HG02571 (cell line): ENCODE measurements at regions not wholly inside any gene's neighbourhood (a gene's known extent, or its start where the extent isn't known, plus 50 kb on each side); places are given as distances from the start of the nearest gene placed in this dataset.
"Not testable (repeated sequence)": the region's sequence is repeated elsewhere in the genome, so short reads cannot be mapped to it uniquely, and the experiment has no call there.

Experiments used
- ATAC-seq: cut with Tn5 transposase; IDR thresholded peaks from one replicate; pipeline ENCODE4 v1.9.1; 2021; ENCODE audit warnings: mild to moderate bottlenecking, moderate library complexity; ENCODE audit not compliant: unreplicated experiment

DNA sequence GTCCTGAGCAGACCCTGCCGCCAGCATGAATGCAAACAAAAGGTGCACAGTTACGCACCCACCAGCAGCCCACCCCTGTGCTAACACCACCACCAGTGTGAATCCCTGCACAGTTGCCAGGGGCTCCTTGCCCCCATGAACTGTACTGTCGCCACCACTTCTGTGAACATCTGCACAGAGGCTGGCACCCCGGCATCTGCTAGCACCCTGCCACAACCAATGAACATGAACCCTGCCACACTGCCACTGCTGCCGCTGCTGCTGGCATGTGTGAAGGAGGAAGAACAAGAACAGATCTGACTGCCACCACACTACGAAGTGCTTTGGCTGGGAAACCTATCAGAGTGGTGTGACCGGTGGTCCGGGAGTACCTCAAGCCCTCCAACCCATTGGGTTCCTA, 261.3 kb downstream of the PARM1 start:
- no peak for ATAC-seq

DNA sequence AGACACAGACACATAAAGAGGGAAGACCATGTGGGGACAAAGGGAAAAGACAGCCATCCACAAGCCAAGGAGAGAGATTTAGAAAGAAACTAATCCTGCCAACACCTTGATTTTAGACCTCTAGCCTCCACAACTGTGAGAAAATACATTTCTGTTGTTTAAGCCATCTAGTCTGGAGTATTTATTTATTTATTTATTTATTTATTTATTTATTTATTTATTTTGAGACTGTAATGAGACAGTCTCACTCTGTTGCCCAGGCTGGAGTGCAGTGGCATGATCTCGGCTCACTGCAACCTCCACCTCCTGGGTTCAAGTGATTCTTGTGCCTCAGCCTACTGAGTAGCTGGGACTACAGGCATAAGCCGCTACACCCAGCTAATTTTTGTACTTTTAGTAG, 259.3 kb downstream of the PARM1 start:
- not testable (repeated sequence) for ATAC-seq

DNA sequence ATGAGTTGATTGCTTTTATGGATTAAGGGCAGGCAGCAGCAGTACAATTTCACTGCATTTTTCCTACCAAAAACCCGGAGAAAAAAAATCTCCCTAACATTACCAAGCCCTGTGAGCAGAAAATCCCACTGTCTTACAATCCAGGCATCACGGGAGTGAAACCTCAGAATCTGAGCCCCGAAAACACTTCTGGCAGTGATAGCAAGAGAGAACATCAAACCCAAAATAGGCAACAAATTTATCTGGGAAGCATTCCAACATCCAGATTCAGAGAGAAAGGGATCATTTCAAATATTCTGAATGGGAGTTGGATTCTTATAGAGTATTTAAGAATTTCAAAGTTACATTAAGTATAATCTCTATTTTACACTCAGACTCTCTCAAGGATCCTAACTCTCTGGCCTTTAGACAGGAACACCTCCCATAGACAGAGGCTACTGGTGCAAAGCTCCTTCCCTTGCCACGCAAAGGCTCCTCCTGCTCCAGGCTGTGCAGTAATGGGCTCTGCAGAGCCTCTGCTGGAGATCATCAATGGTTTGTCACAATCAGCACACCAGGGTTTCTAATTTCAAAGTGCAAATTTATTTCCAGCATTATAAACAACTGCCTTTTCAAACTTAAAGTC, 256.9 kb downstream of the PARM1 start:
- ATAC-seq, result no peak

DNA sequence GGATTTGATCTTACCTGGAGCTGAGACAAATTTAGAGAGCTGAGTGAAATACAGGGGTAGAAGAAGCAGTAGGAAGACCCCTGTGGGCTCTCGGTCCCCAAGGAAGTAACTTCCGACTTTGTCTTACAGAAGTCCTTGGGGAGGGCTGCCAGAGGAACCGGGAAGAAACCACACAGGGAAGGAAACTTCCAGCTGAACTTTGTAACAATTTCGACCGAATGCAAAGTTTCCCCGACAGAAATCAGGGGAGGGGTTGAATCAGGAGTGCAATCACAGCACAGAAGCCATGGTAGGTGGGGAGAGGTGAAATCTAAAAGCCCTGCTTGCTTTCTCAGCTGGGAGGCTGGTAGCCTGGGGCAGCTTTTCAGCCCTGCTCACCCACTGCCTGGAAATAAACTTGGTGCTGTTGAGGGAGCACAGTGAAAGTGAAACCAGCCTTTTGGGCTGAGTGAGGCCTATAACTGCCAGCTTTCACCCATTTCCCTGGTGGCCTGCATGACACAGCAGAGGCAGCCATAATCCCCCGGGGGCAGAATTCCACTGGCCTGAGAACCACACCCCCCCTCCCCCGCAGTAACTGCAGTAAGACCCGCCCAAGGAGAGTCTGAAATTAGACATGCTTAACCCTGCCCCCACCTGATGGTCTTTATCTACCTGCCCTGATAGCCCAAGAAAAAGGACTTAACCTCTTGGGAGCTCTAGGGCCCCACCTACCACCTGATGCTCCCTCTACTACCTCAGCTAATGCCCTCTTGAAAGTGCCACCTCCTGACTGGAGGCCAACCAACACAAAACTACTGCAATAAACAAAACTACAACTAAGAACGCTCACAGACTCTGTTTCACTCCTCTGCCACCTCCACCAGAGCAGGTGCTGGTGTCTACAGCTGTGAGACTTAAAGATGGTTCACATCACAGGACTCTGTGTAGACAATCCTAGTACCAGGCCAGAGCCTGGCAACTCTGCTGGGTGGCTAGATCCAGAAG, 248.2 kb downstream of the PARM1 start:
- peak; percentile 93 for ATAC-seq

DNA sequence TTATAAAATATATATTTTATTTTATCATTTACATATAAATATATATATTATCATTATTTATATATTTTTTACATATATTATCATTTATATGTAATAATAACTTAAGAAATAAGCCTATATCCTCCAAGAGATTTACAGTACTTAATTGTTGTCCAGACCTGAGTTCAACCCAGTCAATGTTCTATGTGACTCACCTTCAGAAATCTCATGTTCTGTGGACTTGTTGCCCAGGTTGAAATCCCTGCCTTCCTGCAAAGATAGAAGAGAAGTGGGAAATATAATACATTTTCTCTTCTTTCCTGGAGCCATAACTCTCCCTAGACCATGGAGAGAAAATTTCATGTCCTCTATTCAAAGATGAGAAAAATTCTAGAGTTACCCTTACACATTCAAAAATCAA, 247.3 kb downstream of the PARM1 start:
- no peak for ATAC-seq

DNA sequence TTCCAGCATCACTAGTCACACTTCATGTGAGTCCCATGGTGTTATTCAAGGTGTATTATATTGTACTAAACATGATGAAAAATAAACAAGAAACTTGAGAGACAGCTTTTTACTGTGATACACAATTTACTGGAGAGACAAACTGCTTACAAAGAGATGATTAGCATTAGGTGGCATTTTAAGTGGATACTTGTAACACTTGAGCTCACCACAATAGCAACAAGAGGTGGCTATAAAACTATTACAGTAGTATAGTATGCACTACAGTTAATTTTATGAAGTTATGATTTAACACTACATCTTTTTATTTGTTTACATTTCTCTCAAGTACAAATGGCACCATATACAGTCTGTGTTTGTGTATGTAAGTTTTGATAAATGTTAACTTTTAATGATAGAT, 246.6 kb downstream of the PARM1 start:
- no peak for ATAC-seq

DNA sequence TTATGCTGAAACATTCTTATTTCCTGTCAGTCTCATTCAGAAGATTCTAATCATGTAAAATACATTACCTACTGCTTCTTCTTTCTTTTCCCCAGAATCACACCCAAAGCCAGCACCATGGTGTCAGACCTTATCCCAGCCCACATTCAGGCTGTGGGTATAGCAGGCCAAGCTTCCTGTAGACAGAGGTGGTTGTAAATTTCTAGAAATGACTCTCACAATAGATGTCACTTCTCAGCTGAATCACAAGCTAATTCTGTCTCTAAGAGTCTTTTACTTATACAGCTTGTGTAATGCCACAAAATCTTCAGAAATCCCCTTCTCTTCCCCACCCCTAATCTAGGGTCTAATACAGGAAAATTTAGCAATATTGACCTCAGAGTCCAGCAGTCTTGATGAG, 239.6 kb downstream of the PARM1 start:
- peak; percentile 69 for ATAC-seq

DNA sequence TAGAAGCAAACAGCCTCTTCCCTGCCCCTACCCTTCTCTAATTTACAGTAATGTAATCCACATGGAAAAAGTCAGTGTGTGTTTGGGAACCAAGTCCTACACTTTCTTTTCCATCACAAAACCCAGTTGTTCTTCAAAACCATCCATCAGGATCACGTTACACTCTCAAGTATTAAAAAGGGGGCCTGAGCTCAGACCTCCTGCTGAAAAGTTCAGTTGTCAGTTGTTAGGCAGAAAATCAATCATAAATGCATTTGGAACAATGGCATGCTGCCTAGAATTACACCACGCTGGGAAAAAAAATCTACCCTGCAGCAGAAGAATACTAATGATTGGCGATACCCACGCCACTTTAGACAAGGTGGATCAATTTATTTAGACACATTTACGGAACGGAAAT, 236.5 kb downstream of the PARM1 start:
- ATAC-seq, result no peak

DNA sequence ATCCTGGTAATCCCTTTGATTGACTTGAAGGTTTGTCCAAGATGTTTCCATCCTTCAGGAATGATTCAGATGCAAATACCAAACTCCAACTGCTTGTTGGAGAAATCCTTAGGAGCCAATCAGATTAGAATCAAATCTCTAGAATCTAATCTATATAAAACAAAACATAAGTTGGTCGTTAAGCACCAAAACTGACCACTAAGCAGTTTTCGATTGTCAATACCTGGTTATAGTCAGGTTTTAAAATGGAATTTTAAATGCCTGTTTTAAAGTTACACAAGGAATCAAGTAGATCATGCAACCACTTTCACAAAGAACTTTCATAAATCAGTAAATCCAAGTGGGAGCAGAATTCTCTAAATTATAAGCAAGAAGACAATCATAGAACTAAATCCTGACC, 236.1 kb downstream of the PARM1 start:
- no peak for ATAC-seq

DNA sequence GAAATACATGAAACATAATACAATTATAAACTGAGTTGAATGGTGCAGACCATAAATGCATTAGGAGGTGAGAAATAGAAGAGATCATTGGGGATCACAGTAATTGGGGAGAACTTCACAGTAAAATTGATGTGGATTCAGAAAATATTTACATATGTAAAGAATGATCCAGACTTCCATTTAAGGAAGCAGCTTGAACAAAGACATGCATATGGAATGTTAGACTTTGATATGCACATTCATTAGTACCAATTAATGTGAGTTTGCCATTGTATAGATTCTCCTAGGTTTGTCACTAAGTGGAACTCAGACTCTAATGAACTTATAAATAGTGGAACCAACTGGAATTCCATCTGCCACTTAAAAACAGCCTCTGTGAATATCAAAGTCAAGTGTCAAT, 235.6 kb downstream of the PARM1 start:
- no peak for ATAC-seq

DNA sequence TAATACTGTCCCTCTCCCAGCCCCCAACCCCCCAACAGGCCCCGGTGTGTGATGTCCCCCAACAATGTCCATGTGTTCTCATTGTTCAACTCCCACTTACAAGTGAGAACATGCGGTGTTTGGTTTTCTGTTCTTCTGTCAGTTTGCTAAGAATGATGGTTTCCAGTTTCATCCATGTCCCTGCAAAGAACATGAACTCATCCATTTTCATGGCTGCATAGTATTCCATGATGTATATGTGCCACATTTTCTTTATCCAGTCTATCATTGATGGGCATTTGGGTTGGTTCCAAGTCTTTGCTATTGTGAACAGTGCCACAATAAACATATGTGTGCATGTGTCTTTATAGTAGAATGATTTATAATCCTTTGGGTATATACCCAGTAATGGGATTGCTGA, 232.2 kb downstream of the PARM1 start:
- ATAC-seq, result not testable (repeated sequence)

DNA sequence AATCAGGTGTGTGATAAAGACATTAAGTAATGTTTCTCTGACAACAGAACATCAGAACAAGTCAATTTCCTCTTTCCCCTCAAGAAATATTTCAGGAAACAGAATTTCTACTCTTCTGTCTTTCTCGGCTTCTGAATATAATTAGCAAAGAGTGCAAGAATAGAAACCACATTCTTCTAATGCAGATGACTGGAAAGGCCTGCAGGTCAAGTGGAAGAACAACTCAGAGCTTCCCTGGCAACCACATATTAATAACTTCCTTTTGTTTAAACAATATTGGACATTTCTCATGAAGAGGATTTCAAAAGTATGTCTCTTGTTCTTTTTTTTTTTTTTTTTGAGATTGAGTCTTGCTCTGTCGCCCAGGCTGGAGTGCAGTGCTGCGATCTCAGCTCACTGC, 225.5 kb downstream of the PARM1 start:
- ATAC-seq, result no peak

DNA sequence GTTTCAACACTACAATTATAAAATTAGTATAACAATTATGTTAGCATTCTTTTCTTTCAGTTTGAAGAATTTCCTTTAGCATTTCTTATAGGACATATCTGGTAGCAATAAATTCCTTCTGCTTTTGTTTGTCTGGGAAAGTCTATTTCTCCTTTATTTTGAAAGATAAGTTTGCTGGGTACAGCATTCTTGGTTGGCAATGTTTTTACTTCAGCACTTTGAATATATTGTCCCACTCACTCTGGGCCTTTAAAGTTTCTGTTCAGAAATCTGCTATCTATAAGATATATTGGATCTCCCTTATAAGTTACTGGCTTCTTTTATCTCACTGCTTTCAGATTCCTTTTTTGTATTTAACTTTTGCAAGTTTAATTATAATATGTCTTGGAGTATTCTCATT, 222.1 kb downstream of the PARM1 start:
- no peak for ATAC-seq

DNA sequence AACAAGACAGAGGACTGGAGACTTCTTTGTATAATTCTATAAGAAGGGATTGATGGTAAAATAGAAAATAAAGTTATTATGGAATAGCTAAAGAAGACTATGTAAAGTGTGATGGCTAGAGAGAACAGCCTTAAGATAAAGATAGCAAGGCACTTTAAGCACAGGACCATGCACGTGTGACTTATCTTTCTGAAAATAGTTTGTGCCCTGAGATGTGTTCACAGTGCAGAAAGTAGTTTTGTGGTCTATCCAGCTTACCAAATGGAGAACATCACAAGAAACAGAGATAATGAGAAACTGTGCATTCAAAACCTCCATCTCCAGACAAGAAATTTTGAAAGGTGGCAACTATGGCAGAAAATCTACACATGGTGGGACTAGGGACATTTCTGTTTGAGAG, 213.3 kb downstream of the PARM1 start:
- ATAC-seq, result no peak

DNA sequence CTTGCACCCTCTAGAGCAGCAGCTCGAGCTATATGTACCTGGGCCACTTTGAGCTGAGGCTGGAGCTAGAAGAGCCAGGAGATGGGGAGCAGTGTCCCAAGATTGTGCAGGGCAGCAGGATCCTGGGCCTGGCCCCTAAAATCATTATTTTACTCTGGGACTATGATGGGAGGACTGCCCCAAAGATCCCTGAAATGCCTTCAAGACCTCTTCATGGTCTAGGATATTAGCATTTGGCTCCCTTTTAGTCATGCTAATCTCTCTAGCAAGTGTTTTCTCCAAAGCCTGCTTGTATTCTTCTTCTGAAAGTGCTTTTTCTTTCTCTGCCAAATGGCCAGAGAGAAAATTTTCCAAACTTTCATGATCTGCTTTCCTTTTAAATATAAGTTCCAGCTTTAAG, 211.6 kb downstream of the PARM1 start:
- no peak for ATAC-seq

DNA sequence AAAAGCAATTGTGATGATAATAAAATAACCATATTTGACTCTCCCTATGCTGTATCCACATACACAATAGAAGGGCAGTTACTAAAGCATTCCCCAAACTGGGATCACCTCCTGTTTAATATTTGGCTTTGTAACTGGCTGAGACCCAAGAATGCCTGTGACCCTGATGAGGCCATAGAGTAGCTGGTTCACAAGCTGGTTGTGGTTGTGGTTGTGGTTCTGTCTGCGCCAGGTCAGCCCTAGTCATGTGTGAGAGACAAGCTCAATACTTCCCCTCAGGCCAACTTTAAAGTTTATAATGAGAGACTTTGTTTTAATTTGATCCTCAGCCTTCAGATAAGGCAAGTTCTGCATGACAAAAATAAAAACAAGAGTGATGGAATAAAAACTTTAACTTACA, 209.9 kb downstream of the PARM1 start:
- ATAC-seq, result no peak

DNA sequence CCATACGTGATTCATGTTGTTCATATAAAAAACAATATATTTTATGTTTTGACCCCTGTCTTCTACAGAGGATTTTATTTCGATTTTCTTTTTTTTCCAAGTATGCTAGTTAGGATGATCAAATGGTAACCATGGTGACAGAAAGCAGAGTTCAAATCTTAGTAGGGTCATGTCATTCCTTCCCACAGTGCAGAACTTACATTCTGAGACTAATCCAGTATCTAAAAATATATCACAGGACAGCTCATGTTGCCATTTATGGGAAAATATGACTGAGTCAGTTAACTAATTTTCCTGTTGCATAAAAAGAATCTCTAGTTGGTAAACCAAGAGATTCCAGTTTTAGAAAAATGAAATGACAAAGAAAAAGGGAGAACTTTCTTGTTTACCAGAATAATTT, 209.5 kb downstream of the PARM1 start:
- no peak for ATAC-seq

DNA sequence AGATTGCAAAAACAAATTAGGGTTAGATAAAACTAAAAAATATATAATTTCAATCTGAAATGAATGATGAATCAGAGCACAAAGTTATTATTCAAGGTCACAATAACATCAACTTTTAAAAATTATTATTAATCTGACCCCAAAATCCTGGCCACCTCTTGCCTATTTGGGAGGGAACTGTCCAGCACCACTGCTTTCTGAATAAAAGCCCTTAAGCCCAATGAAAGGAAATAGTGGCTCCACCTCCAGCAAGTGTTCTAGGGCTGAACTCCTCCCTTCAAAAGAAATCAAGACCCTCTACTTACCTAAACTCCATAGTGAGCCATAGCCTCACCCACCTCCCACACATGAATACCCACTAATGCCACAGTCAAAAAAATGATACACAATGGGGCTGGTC, 208.2 kb downstream of the PARM1 start:
- ATAC-seq, result no peak

DNA sequence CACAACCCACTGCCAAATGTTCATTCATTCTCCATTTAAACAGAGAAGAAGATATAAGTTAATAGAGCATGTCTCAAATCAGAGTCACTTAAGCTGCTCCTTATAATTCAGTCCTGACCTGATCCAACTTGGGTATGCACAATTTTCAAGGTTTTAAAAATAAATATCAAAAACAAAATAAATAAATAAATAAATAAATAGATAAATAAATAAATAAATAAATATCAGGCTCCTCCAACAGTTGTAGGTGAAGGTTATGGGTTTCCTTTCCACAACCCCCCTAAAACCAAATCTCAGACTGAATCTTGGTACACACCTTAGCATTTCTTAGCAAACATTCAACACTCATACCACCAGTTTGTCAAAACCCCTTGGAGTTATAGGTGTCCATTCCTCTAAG, 204.4 kb downstream of the PARM1 start:
- no peak for ATAC-seq

DNA sequence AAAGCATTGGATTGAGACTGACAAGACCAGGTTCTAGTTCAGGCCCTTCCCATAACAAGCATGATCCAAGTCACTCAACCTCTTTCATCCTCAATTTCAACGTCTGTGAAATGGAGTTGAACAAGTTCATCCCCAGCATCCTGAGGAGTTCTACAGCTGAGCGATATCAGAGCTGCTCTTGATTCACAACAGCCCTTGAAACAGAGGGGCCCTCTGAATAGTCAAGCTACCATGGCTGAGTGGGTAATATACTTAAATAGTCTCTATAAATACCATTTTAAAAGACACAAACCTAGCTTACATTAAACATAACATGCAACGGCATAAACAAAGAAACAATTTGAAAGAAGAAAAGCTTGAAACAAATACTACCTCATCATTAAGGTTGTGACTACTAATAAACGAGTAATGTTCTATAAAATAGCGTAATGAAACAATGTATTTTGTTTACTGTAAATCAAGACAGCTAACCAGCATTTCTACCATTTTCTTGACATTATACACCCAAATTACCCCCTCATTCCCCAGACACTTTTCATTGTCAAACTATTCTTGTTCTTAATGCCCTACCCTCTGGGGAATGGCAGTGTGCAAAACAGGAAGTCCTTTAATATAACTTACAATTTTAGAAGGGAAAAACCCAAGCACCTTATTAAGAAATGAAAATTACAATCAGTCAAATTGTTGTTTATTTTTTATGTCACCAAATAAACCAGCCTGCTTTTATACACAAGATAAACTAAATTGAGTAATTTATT, 202.3 kb downstream of the PARM1 start:
- no peak for ATAC-seq

DNA sequence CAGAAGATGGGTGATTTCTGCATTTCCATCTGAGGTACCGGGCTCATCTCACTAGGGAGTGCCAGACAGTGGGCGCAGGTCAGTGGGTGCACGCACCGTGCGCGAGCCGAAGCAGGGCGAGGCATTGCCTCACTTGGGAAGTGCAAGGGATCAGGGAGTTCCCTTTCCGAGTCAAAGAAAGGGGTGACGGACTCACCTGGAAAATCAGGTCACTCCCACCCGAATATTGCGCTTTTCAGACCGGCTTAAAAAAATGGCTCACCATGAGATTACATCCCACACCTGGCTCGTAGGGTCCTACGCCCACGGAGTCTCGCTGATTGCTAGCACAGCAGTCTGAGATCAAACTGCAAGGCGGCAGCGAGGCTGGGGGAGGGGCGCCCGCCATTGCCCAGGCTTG, 194.0 kb downstream of the PARM1 start:
- not testable (repeated sequence) for ATAC-seq

DNA sequence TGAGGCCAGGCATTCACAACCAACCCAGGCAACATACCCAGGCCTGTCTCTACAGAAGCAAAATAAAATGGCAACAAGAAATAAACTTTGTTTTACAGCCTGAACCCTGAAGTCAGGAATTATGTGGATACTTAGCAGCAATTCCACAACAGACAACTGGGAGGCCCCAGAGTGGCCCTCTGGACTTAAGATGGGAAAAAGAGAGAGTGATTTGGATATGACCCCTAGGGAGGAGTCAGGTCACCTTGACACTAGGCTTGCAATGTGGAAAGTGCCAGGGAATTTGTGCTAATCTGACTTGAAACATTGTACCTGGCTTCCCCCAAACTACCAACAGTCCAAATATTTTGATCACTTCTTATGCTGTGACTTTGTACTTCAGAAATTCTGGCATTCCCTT, 193.1 kb downstream of the PARM1 start:
- no peak for ATAC-seq
